CD4-positive, CD25-positive, alpha-beta regulatory T cell (primary cell): ENCODE measurements at regions not wholly inside any gene's neighbourhood (a gene's known extent, or its start where the extent isn't known, plus 50 kb on each side); places are given as distances from the start of the nearest gene placed in this dataset.

Experiments used
- ATAC-seq, 2 donors: fragments of 150-1000 bp; cut with Tn5 transposase; one replicate each; pipeline ENCODE4 v1.10.0; 2021; ENCODE audit warnings: low read depth in 2 of 2, moderate number of reproducible peaks in 2 of 2, moderate library complexity in 1 of 2
- DNase-seq, 3 donors: peaks; one replicate each; pipeline versions ENCODE4 v3.0.0 to v3.0.0-alpha.2; 2012 to 2022; ENCODE audit warnings: mixed read lengths in 1 of 3
- H3K27ac ChIP-seq: one replicate; pipeline ENCODE4 v1.7.0; 2013; ENCODE audit warnings: mild to moderate bottlenecking, low read length; ENCODE audit not compliant: insufficient read depth, poor library complexity, severe bottlenecking
- H3K27me3 ChIP-seq: one replicate; pipeline ENCODE4 v1.7.0; 2013; ENCODE audit warnings: low read length; ENCODE audit not compliant: control insufficient read depth, insufficient read depth
- H3K36me3 ChIP-seq: one replicate; pipeline ENCODE4 v1.7.0; 2013; ENCODE audit warnings: mild to moderate bottlenecking, low read length, moderate library complexity; ENCODE audit not compliant: control insufficient read depth, insufficient read depth
- H3K4me1 ChIP-seq: 2 replicates; pipeline ENCODE4 v1.7.0; 2013; ENCODE audit warnings: mild to moderate bottlenecking, low read length; ENCODE audit not compliant: insufficient read depth, control insufficient read depth, poor library complexity, severe bottlenecking
- H3K4me3 ChIP-seq: one replicate; pipeline ENCODE4 v1.7.0; 2013; ENCODE audit warnings: low read depth, mild to moderate bottlenecking, low read length, moderate library complexity
- H3K9me3 ChIP-seq, 2 experiments: 1 replicate in 1 of 2; 2 replicates in 1 of 2; pipeline ENCODE4 v1.7.0; 2013; ENCODE audit warnings: low read length in 2 of 2, mild to moderate bottlenecking in 1 of 2, moderate library complexity in 1 of 2; ENCODE audit not compliant: control insufficient read depth in 2 of 2
- H3K27ac Mint-ChIP-seq, 3 donors: one replicate each; pipeline ENCODE4 v1.8.0; 2020 to 2022; ENCODE audit warnings: mild to moderate bottlenecking in 3 of 3, mixed read lengths in 3 of 3, moderate library complexity in 2 of 3
- H3K27me3 Mint-ChIP-seq: one replicate; pipeline ENCODE4 v1.8.0; 2022; ENCODE audit warnings: mild to moderate bottlenecking, mixed read lengths
- H3K36me3 Mint-ChIP-seq: one replicate; pipeline ENCODE4 v1.8.0; 2020; ENCODE audit warnings: mixed read lengths
- H3K4me1 Mint-ChIP-seq, 4 donors: one replicate each; pipeline ENCODE4 v1.8.0; 2020 to 2022; ENCODE audit warnings: mixed read lengths in 4 of 4, mild to moderate bottlenecking in 1 of 4
- H3K4me3 Mint-ChIP-seq, 4 donors: one replicate each; pipeline ENCODE4 v1.8.0; 2020 to 2022; ENCODE audit warnings: mild to moderate bottlenecking in 4 of 4, mixed read lengths in 4 of 4, moderate library complexity in 3 of 4
- H3K9me3 Mint-ChIP-seq, 7 donors: one replicate each; pipeline ENCODE4 v1.8.0; 2020 to 2022; ENCODE audit warnings: mixed read lengths in 7 of 7, mild to moderate bottlenecking in 3 of 7, moderate library complexity in 2 of 7

DNA sequence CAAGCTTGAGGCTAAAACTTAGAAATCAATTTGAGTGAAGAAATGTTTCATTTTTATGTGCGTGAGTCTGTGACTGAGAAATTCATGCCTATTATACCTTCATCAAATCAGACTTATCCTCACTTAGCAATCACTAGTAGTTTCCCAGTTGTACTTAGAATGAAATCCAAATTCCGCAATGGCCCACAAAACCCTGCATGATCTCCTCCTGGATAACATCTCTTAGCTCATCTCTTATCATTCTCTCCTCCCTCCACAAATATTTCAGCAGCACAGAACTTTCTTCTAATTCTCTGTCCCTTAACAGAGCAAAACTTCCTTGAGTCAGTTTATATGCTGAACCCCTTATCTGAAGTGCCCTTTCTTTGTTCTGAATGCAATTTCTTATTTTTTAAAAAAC lies 198.8 kb upstream of the TGFBR2 start:
- DNase-seq (no peak), ATAC-seq (no peak)
- Mint-ChIP-seq H3K36me3 (no peaks in the 10 kb centered on the region), H3K27ac (peak overlapping the region in 1 of 3 donors; percentile 5), H3K27me3 (peaks cover 17% of the 10 kb centered on the region), H3K4me3 (no peak overlapping the region), H3K4me1 (peaks cover 0 to 3% (median 0%) of the 10 kb centered on the region in 4 donors), H3K9me3 (peaks cover 0 to 14% (median 1%) of the 10 kb centered on the region in 7 donors)
- Histone ChIP-seq H3K4me3 (no peak overlapping the region), H3K27ac (no peak overlapping the region), H3K9me3 (peaks cover 0 to 5% of the 10 kb centered on the region in 2 experiments), H3K27me3 (peaks cover 4% of the 10 kb centered on the region), H3K36me3 (no peaks in the 10 kb centered on the region), H3K4me1 (no peaks in the 10 kb centered on the region)

- Histone ChIP-seq H3K27me3 (peaks cover 3% of the 10 kb centered on the region), H3K36me3 (no peaks in the 10 kb centered on the region), H3K9me3 (peaks cover 0 to 5% of the 10 kb centered on the region in 2 experiments), H3K4me3 (no peak overlapping the region), H3K4me1 (no peaks in the 10 kb centered on the region), H3K27ac (no peak overlapping the region)
- H3K4me1 Mint-ChIP-seq, result no peaks in the 10 kb centered on the region
- H3K9me3 Mint-ChIP-seq, result peaks cover 0 to 14% (median 1%) of the 10 kb centered on the region in 7 donors
- peaks cover 14% of the 10 kb centered on the region for H3K27me3 Mint-ChIP-seq
- DNase-seq (no peak), ATAC-seq (no peak)
- peak overlapping the region in 1 of 4 donors; percentile 55 for H3K4me3 Mint-ChIP-seq
- no peaks in the 10 kb centered on the region for H3K36me3 Mint-ChIP-seq
- H3K27ac Mint-ChIP-seq, result no peak overlapping the region
These were observed 198.3 kb upstream of the TGFBR2 start for GRCh38 chr3:30408105-30408557.

- no peak overlapping the region for H3K27ac ChIP-seq
- peaks cover 0 to 3% (median 0%) of the 10 kb centered on the region in 4 donors for H3K4me1 Mint-ChIP-seq
- no peak overlapping the region for H3K4me3 Mint-ChIP-seq
- no peak overlapping the region for H3K4me3 ChIP-seq
- no peaks in the 10 kb centered on the region for H3K36me3 ChIP-seq
- peaks cover 9% of the 10 kb centered on the region for H3K27me3 Mint-ChIP-seq
- H3K27me3 ChIP-seq, result peaks cover 7% of the 10 kb centered on the region
- H3K36me3 Mint-ChIP-seq, result no peaks in the 10 kb centered on the region
- no peak for ATAC-seq
- H3K4me1 ChIP-seq, result no peaks in the 10 kb centered on the region
- H3K27ac Mint-ChIP-seq, result no peak overlapping the region
- H3K9me3 ChIP-seq, result no peaks in the 10 kb centered on the region
- no peak for DNase-seq
- H3K9me3 Mint-ChIP-seq, result peaks cover 0 to 6% (median 0%) of the 10 kb centered on the region in 7 donors
These were observed 188.0 kb upstream of the TGFBR2 start for GRCh38 chr3:30418443-30418842.

- peaks cover 0 to 5% (median 0%) of the 10 kb centered on the region in 4 donors for H3K4me1 Mint-ChIP-seq
These were observed 185.1 kb upstream of the TGFBR2 start for GRCh38 chr3:30421266-30421665.

GRCh38 chr3:30426293-30426993 lies 180.0 kb upstream of the TGFBR2 start:
- H3K4me1 ChIP-seq, result no peaks in the 10 kb centered on the region
- no peak overlapping the region for H3K27ac ChIP-seq
- no peak overlapping the region for H3K4me3 ChIP-seq
- H3K27me3 Mint-ChIP-seq, result peaks cover 10% of the 10 kb centered on the region
- peaks cover 0 to 4% (median 0%) of the 10 kb centered on the region in 7 donors for H3K9me3 Mint-ChIP-seq
- H3K4me1 Mint-ChIP-seq, result peaks cover 0 to 5% (median 0%) of the 10 kb centered on the region in 4 donors
- no peak overlapping the region for H3K4me3 Mint-ChIP-seq
- H3K9me3 ChIP-seq, result no peaks in the 10 kb centered on the region
- H3K36me3 ChIP-seq, result no peaks in the 10 kb centered on the region
- H3K36me3 Mint-ChIP-seq, result no peaks in the 10 kb centered on the region
- H3K27ac Mint-ChIP-seq, result no peak overlapping the region
- no peak for DNase-seq
- peaks cover 2% of the 10 kb centered on the region for H3K27me3 ChIP-seq
- no peak for ATAC-seq

More at GRCh38 chr3:30421266-30421665, 185.1 kb upstream of the TGFBR2 start:
- H3K27me3 Mint-ChIP-seq, result peaks cover 14% of the 10 kb centered on the region
- H3K4me1 ChIP-seq, result no peaks in the 10 kb centered on the region
- H3K9me3 Mint-ChIP-seq, result peaks cover 0 to 5% (median 0%) of the 10 kb centered on the region in 7 donors
- ATAC-seq (no peak), DNase-seq (no peak)
- no peaks in the 10 kb centered on the region for H3K36me3 Mint-ChIP-seq
- peaks cover 6% of the 10 kb centered on the region for H3K27me3 ChIP-seq
- no peaks in the 10 kb centered on the region for H3K36me3 ChIP-seq
- H3K4me3 ChIP-seq, result no peak overlapping the region
- no peak overlapping the region for H3K27ac ChIP-seq
- no peak overlapping the region for H3K27ac Mint-ChIP-seq
- no peaks in the 10 kb centered on the region for H3K9me3 ChIP-seq
- no peak overlapping the region for H3K4me3 Mint-ChIP-seq

- peaks cover 2% of the 10 kb centered on the region for H3K27me3 ChIP-seq
- DNase-seq, result no peak
- no peak overlapping the region for H3K27ac ChIP-seq
- no peak overlapping the region for H3K4me3 ChIP-seq
- Mint-ChIP-seq H3K9me3 (peaks cover 0 to 4% (median 0%) of the 10 kb centered on the region in 7 donors), H3K36me3 (no peaks in the 10 kb centered on the region), H3K4me1 (peaks cover 0 to 2% (median 0%) of the 10 kb centered on the region in 4 donors), H3K27ac (no peak overlapping the region), H3K27me3 (peaks cover 6% of the 10 kb centered on the region), H3K4me3 (no peak overlapping the region)
- no peaks in the 10 kb centered on the region for H3K4me1 ChIP-seq
- H3K9me3 ChIP-seq, result no peaks in the 10 kb centered on the region
- H3K36me3 ChIP-seq, result no peaks in the 10 kb centered on the region
- ATAC-seq, result no peak
These were observed 178.2 kb upstream of the TGFBR2 start for GRCh38 chr3:30428251-30428650.

- Mint-ChIP-seq H3K27me3 (peaks cover 5% of the 10 kb centered on the region), H3K36me3 (no peaks in the 10 kb centered on the region), H3K4me1 (peaks cover 4 to 26% (median 6%) of the 10 kb centered on the region in 4 donors), H3K27ac (peak overlapping the region; percentile 64 to 85 (median 70)), H3K9me3 (peaks cover 0 to 3% (median 0%) of the 10 kb centered on the region in 7 donors), H3K4me3 (peak overlapping the region; percentile 29 to 74 (median 66))
- no peaks in the 10 kb centered on the region for H3K36me3 ChIP-seq
- H3K4me1 ChIP-seq, result no peaks in the 10 kb centered on the region
- H3K4me3 ChIP-seq, result peak overlapping the region; percentile 78
- H3K27ac ChIP-seq, result no peak overlapping the region
- DNase-seq (peak in 2 of 3 donors; percentile 15 to 57), ATAC-seq (peak in 1 of 2 donors; percentile 18)
- no peaks in the 10 kb centered on the region for H3K27me3 ChIP-seq
- no peaks in the 10 kb centered on the region for H3K9me3 ChIP-seq
These were observed 170.5 kb upstream of the TGFBR2 start for GRCh38 chr3:30435861-30436331.
